Endothelial cell of umbilical vein (primary cell): ENCODE measurements at regions not wholly inside any gene's neighbourhood (a gene's known extent, or its start where the extent isn't known, plus 50 kb on each side); places are given as distances from the start of the nearest gene placed in this dataset.
A peak's percentile ranks its signal among the peaks of the same experiment; 100 is the strongest.

Experiments used
- BruUV-seq: library from RNA; stranded (reverse); fragments of 400-500 nt; replicated peaks from 2 replicates; lab custom pipeline; 2021; lab: Mats Ljungman, UMichigan
- CTCF ChIA-PET: fragments of 300-600, 350-600 bp; sonication (Branson Sonifier 250); formaldehyde crosslinking; loops from one replicate; lab custom pipeline; 2021; ENCODE audit warnings: antibody characterized with exemption, inconsistent platforms; lab: Charles Lee
- POLR2A ChIA-PET: fragments of 300-600, 350-600 bp; sonication (Branson Sonifier 250); formaldehyde crosslinking; loops from one replicate; lab custom pipeline; 2021; ENCODE audit warnings: antibody characterized with exemption, inconsistent platforms; lab: Charles Lee
- DNase-seq: peaks from one replicate; pipeline ENCODE4 v3.0.0-alpha.2; 2011; ENCODE audit warnings: low read depth, low spot score
- FAIRE-seq: peaks from 2 replicates; lab custom pipeline; 2011; peaks lifted over from hg19 to GRCh38; lab: Jason Lieb, UNC
- H2AFZ ChIP-seq: 2 replicates; pipeline ENCODE4 v1.6.0; 2012; ENCODE audit warnings: low read depth, low read length, control low read depth, inconsistent platforms
- H3K27ac ChIP-seq: 2 replicates; pipeline ENCODE4 v1.5.1; 2011; ENCODE audit warnings: low read depth, mild to moderate bottlenecking, control low read depth, low read length, moderate library complexity; ENCODE audit not compliant: insufficient read depth
- H3K27me3 ChIP-seq, 2 experiments: 2 replicates each; pipeline versions ENCODE4 v1.6.0 to v1.6.1; 2011; ENCODE audit warnings: low read length in 2 of 2, mixed read lengths in 1 of 2; ENCODE audit not compliant: control insufficient read depth in 2 of 2, insufficient read depth in 2 of 2
- H3K36me3 ChIP-seq, 2 experiments: 2 replicates in 1 of 2; 3 replicates in 1 of 2; pipeline ENCODE4 v1.5.1; 2011; ENCODE audit warnings: low read length in 2 of 2, mild to moderate bottlenecking in 1 of 2, moderate library complexity in 1 of 2; ENCODE audit not compliant: control insufficient read depth in 2 of 2, insufficient read depth in 2 of 2; ENCODE audit errors: extremely low read depth in 1 of 2
- H3K4me1 ChIP-seq: 3 replicates; pipeline ENCODE4 v1.5.1; 2011; ENCODE audit warnings: mild to moderate bottlenecking, low read length; ENCODE audit not compliant: control insufficient read depth, insufficient read depth; ENCODE audit errors: extremely low read depth
- H3K4me2 ChIP-seq: 2 replicates; pipeline ENCODE4 v1.6.1; 2011; ENCODE audit warnings: low read length, control low read depth, mixed read lengths; ENCODE audit not compliant: insufficient read depth
- H3K4me3 ChIP-seq, 3 experiments: fragments of 200-600 bp in 1 of 3; sonication (generic), shearing (Covaris generic) in 1 of 3; replicated peaks in 1 of 3; 2 replicates each; pipeline ENCODE4 v1.5.1; 2011 to 2016; ENCODE audit warnings: control low read depth in 3 of 3, low read length in 3 of 3, mild to moderate bottlenecking in 2 of 3, inconsistent platforms in 1 of 3, low read depth in 1 of 3, moderate library complexity in 1 of 3; ENCODE audit not compliant: insufficient read depth in 1 of 3
- H3K79me2 ChIP-seq: 2 replicates; pipeline ENCODE4 v1.6.0; 2012; ENCODE audit warnings: low read length, inconsistent platforms; ENCODE audit not compliant: control insufficient read depth, insufficient read depth
- H3K9ac ChIP-seq: replicated peaks from 2 replicates; pipeline ENCODE3; 2011; ENCODE audit warnings: low read length, control low read depth; ENCODE audit not compliant: insufficient read depth; ENCODE audit errors: extremely low read depth
- H3K9me1 ChIP-seq: replicated peaks from 3 replicates; pipeline ENCODE4 v1.6.0; 2011; ENCODE audit warnings: mild to moderate bottlenecking, low read length; ENCODE audit not compliant: control insufficient read depth, insufficient read depth; ENCODE audit errors: extremely low read depth
- H3K9me3 ChIP-seq: replicated peaks from 2 replicates; pipeline ENCODE4 v1.5.1; 2012; ENCODE audit warnings: low read length, inconsistent platforms; ENCODE audit not compliant: control insufficient read depth, insufficient read depth
- H4K20me1 ChIP-seq: replicated peaks from 2 replicates; pipeline ENCODE3; 2011; ENCODE audit warnings: mild to moderate bottlenecking, low read length; ENCODE audit not compliant: control insufficient read depth, insufficient read depth; ENCODE audit errors: extremely low read depth
- EZH2 ChIP-seq: IDR thresholded peaks from 2 replicates; pipeline ENCODE4 v1.6.1; 2012; ENCODE audit warnings: borderline replicate concordance, low read depth, mild to moderate bottlenecking, moderate library complexity, low read length, inconsistent platforms; ENCODE audit not compliant: severe bottlenecking
- FOS ChIP-seq: IDR thresholded peaks from 2 replicates; pipeline ENCODE4 v1.6.1; 2011; ENCODE audit warnings: mild to moderate bottlenecking, low read length, moderate library complexity, borderline replicate concordance; ENCODE audit not compliant: insufficient read depth
- GATA2 ChIP-seq: IDR thresholded peaks from 2 replicates; pipeline ENCODE4 v1.7.0; 2011; ENCODE audit warnings: low read depth, mild to moderate bottlenecking, moderate library complexity, mixed read lengths, low read length; ENCODE audit not compliant: insufficient read length, insufficient read depth
- JUN ChIP-seq: IDR thresholded peaks from 2 replicates; pipeline ENCODE4 v1.6.1; 2011; ENCODE audit warnings: borderline replicate concordance, low read depth; ENCODE audit not compliant: insufficient read length, insufficient read depth
- MAX ChIP-seq: IDR thresholded peaks from 2 replicates; pipeline ENCODE4 v1.6.1; 2011; ENCODE audit not compliant: insufficient read depth, insufficient read length
- MYC ChIP-seq: IDR thresholded peaks from one replicate; pipeline ENCODE4 v1.6.1; 2011; ENCODE audit warnings: mild to moderate bottlenecking, low read depth, low read length
- POLR2A ChIP-seq: IDR thresholded peaks from 2 replicates; pipeline ENCODE4 v1.6.1; 2012; ENCODE audit warnings: low read depth, mild to moderate bottlenecking, control low read depth, low read length
- POLR2AphosphoS5 ChIP-seq: IDR thresholded peaks from 2 replicates; pipeline ENCODE4 v1.6.1; 2012; ENCODE audit warnings: low read depth, mild to moderate bottlenecking, control low read depth, low read length, moderate library complexity; ENCODE audit not compliant: insufficient read depth
- dilution Hi-C: fragments of 300-500 bp; cut with MboI; formaldehyde crosslinking; loops from one replicate; pipeline ENCODE4 v1.15.0; 2019; ENCODE audit warnings: low sequenced_read_pairs; ENCODE audit not compliant: extremely low pct_ligation_motif_present
- intact Hi-C: fragments of 100-400 bp; cut with micrococcal nuclease; formaldehyde crosslinking; loops from one replicate; pipeline ENCODE4 v1.10.0; 2022
- TF ChIP-seq, protein P1 (sequence below), 2 donors: IDR thresholded peaks; 1 replicate in 1 of 2; 2 replicates in 1 of 2; pipeline ENCODE4 v1.5.1; 2011; ENCODE audit warnings: low read length in 2 of 2, mild to moderate bottlenecking in 2 of 2, moderate library complexity in 2 of 2, control low read depth in 1 of 2, inconsistent platforms in 1 of 2, low read depth in 1 of 2; ENCODE audit not compliant: insufficient read depth in 1 of 2; ENCODE audit errors: extremely low read depth in 1 of 2

GRCh38 chr10:65320236-65321026 is 1605.4 kb upstream of the LRRTM3 start:
- Histone ChIP-seq H3K9me3 (no peaks in the 10 kb centered on the region), H3K4me1 (peaks cover 11% of the 10 kb centered on the region), H2AFZ (peak overlapping the region; percentile 78), H3K4me2 (no peak overlapping the region), H3K9me1 (no peaks in the 10 kb centered on the region), H3K79me2 (no peaks in the 10 kb centered on the region), H3K27me3 (no peaks in the 10 kb centered on the region), H3K4me3 (no peak overlapping the region), H3K36me3 (no peaks in the 10 kb centered on the region), H3K27ac (no peak overlapping the region), H3K9ac (no peak overlapping the region), H4K20me1 (no peaks in the 10 kb centered on the region)
- DNase-seq (peak; percentile 18), FAIRE-seq (no peak)
- CTCF ChIA-PET: interaction anchor here (1.1 to 1.6 kb wide), 2 partner anchors 9 to 15 kb away, joined by 3 to 4 read pairs; no protein-coding TSS in a partner anchor
- dilution Hi-C loops: no loop called here
- intact Hi-C loops: no loop called here
- POLR2A ChIA-PET: no interaction called here
- TF ChIP-seq POLR2AphosphoS5 (no peak), JUN (peak; percentile 27), MAX (no peak), GATA2 (no peak), MYC (no peak), POLR2A (no peak), FOS (peak; percentile 37), EZH2 (no peak)
- TF ChIP-seq, protein P1, sequence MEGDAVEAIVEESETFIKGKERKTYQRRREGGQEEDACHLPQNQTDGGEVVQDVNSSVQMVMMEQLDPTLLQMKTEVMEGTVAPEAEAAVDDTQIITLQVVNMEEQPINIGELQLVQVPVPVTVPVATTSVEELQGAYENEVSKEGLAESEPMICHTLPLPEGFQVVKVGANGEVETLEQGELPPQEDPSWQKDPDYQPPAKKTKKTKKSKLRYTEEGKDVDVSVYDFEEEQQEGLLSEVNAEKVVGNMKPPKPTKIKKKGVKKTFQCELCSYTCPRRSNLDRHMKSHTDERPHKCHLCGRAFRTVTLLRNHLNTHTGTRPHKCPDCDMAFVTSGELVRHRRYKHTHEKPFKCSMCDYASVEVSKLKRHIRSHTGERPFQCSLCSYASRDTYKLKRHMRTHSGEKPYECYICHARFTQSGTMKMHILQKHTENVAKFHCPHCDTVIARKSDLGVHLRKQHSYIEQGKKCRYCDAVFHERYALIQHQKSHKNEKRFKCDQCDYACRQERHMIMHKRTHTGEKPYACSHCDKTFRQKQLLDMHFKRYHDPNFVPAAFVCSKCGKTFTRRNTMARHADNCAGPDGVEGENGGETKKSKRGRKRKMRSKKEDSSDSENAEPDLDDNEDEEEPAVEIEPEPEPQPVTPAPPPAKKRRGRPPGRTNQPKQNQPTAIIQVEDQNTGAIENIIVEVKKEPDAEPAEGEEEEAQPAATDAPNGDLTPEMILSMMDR (IDR thresholded peaks at IDR 0.05; ENCODE audit: extremely low read depth in 1 of 2, insufficient read depth in 1 of 2, low read depth in 1 of 2, low read length in 2 of 2): no peak
- no TSS peak for BruUV-seq
